SK-N-SH (cell line): ENCODE measurements at regions not wholly inside any gene's neighbourhood (a gene's known extent, or its start where the extent isn't known, plus 50 kb on each side); places are given as distances from the start of the nearest gene placed in this dataset.
A peak's percentile ranks its signal among the peaks of the same experiment; 100 is the strongest.

ENCODE experiments used
- CTCF ChIA-PET: fragments of 300-600, 350-600 bp; formaldehyde crosslinking; extraction: SDS; loops from one replicate; lab custom pipeline; 2021; lab: Yijun Ruan, JAX
- POLR2A ChIA-PET: fragments of 350-600 bp; sonication (Branson Sonifier 250); formaldehyde crosslinking; extraction: SDS; loops from one replicate; lab custom pipeline; 2020; ENCODE audit warnings: antibody characterized with exemption, inconsistent platforms; lab: Yijun Ruan, JAX
- DNase-seq: peaks from one replicate; pipeline ENCODE4 v3.0.0; 2012
- H2AFZ ChIP-seq: fragments of 200-600 bp; sonication (generic); 2 replicates; pipeline ENCODE4 v1.8.1; 2016; ENCODE audit warnings: antibody characterized with exemption, mild to moderate bottlenecking, low read depth
- H3F3A ChIP-seq: fragments of 200-600 bp; sonication (generic); replicated peaks from 2 replicates; pipeline ENCODE3; 2016; ENCODE audit warnings: antibody characterized with exemption, mild to moderate bottlenecking; ENCODE audit not compliant: insufficient read depth
- H3K27ac ChIP-seq, 2 experiments: fragments of 200-500 bp in 1 of 2; fragments of 200-600 bp in 1 of 2; sonication (Bioruptor generic) in 1 of 2; sonication (generic), shearing (Covaris generic) in 1 of 2; 2 replicates each; pipeline versions ENCODE4 v1.5.1 to v1.6.1; 2014 to 2016; ENCODE audit warnings: low read depth in 2 of 2, inconsistent platforms in 1 of 2, low read length in 1 of 2, mild to moderate bottlenecking in 1 of 2, mixed read lengths in 1 of 2
- H3K27me3 ChIP-seq: fragments of 200-600 bp; sonication (generic), shearing (Covaris generic); 2 replicates; pipeline ENCODE4 v1.6.1; 2016; ENCODE audit warnings: mixed run types; ENCODE audit not compliant: insufficient read depth
- H3K36me3 ChIP-seq, 2 experiments: fragments of 200-500 bp in 1 of 2; fragments of 200-600 bp in 1 of 2; sonication (Bioruptor generic) in 1 of 2; sonication (generic) in 1 of 2; replicated peaks in 1 of 2; 2 replicates each; pipeline versions ENCODE3 to v1.5.1; 2014 to 2016; ENCODE audit warnings: low read length in 1 of 2, mild to moderate bottlenecking in 1 of 2; ENCODE audit not compliant: insufficient read depth in 2 of 2, control insufficient read depth in 1 of 2
- H3K4me1 ChIP-seq, 2 experiments: fragments of 200-500 bp in 1 of 2; fragments of 200-600 bp in 1 of 2; sonication (Bioruptor generic) in 1 of 2; sonication (generic), shearing (Covaris generic) in 1 of 2; 2 replicates each; pipeline versions ENCODE4 v1.5.1 to v1.6.1; 2014 to 2016; ENCODE audit warnings: low read depth in 1 of 2, low read length in 1 of 2, mixed run types in 1 of 2; ENCODE audit not compliant: insufficient read depth in 2 of 2, control insufficient read depth in 1 of 2
- H3K4me2 ChIP-seq: fragments of 200-600 bp; sonication (generic), shearing (Covaris generic); 2 replicates; pipeline ENCODE4 v1.6.1; 2017; ENCODE audit warnings: mixed run types
- H3K4me3 ChIP-seq, 2 experiments: fragments of 200-500 bp in 1 of 2; fragments of 200-600 bp in 1 of 2; sonication (Bioruptor generic) in 1 of 2; sonication (generic), shearing (Covaris generic) in 1 of 2; 2 replicates each; pipeline versions ENCODE4 v1.5.1 to v1.8.1; 2014 to 2016; ENCODE audit warnings: low read depth in 2 of 2, inconsistent platforms in 1 of 2, low read length in 1 of 2, mild to moderate bottlenecking in 1 of 2, mixed read lengths in 1 of 2, moderate library complexity in 1 of 2
- H3K79me2 ChIP-seq: fragments of 200-600 bp; sonication (generic); 2 replicates; pipeline ENCODE4 v1.8.1; 2017; ENCODE audit warnings: mild to moderate bottlenecking; ENCODE audit not compliant: insufficient read depth
- H3K9ac ChIP-seq: fragments of 200-600 bp; sonication (generic); 2 replicates; pipeline ENCODE4 v1.6.1; 2017; ENCODE audit warnings: mixed run types
- H3K9me2 ChIP-seq: fragments of 200-600 bp; sonication (generic); 2 replicates; pipeline ENCODE4 v1.6.1; 2017; ENCODE audit warnings: mixed run types
- H3K9me3 ChIP-seq: fragments of 200-600 bp; sonication (generic); 2 replicates; pipeline ENCODE4 v1.6.1; 2017; ENCODE audit warnings: mixed run types, mild to moderate bottlenecking, moderate library complexity
- H4K20me1 ChIP-seq: fragments of 200-600 bp; sonication (generic); 2 replicates; pipeline ENCODE4 v1.6.1; 2017; ENCODE audit warnings: mild to moderate bottlenecking, mixed run types; ENCODE audit not compliant: insufficient read depth
- CTCF ChIP-seq: fragments of 200-600 bp; sonication (generic); IDR thresholded peaks from 2 replicates; pipeline ENCODE4 v1.6.1; 2017; ENCODE audit warnings: antibody characterized with exemption, mild to moderate bottlenecking, moderate library complexity
- EP300 ChIP-seq, 2 experiments: IDR thresholded peaks; 2 replicates each; pipeline versions ENCODE4 v1.4.0 to v1.6.1; 2012; ENCODE audit warnings: borderline replicate concordance in 1 of 2, low read depth in 1 of 2, low read length in 1 of 2
- FOSL2 ChIP-seq: IDR thresholded peaks from 2 replicates; pipeline ENCODE4 v1.4.0; 2012; ENCODE audit warnings: low read depth, mild to moderate bottlenecking, moderate library complexity, borderline replicate concordance
- MXI1 ChIP-seq: IDR thresholded peaks from 2 replicates; pipeline ENCODE4 v1.6.1; 2012; ENCODE audit warnings: mild to moderate bottlenecking, low read depth, low read length, improper control_type of control experiment
- RAD21 ChIP-seq: IDR thresholded peaks from 2 replicates; pipeline ENCODE4 v1.6.1; 2012; ENCODE audit warnings: mild to moderate bottlenecking, low read length
- RFX5 ChIP-seq: IDR thresholded peaks from 2 replicates; pipeline ENCODE4 v1.6.1; 2012; ENCODE audit warnings: mild to moderate bottlenecking, improper control_type of control experiment, low read length
- RXRA ChIP-seq: IDR thresholded peaks from 2 replicates; pipeline ENCODE4 v1.4.0; 2012; ENCODE audit warnings: low read depth, mild to moderate bottlenecking, borderline replicate concordance
- SIN3A ChIP-seq: IDR thresholded peaks from 2 replicates; pipeline ENCODE4 v1.6.1; 2012; ENCODE audit warnings: low read depth, mild to moderate bottlenecking, low read length, moderate library complexity, borderline replicate concordance
- SMC3 ChIP-seq: IDR thresholded peaks from 2 replicates; pipeline ENCODE4 v1.6.1; 2012; ENCODE audit warnings: low read depth, low read length, improper control_type of control experiment
- YY1 ChIP-seq: IDR thresholded peaks from 2 replicates; pipeline ENCODE4 v1.4.0; 2012; ENCODE audit warnings: low read depth, mild to moderate bottlenecking
- WGBS: methylation state at CpG from one replicate; pipeline ENCODE4 v1.1.6; 2017; ENCODE audit warnings: low lambda C conversion rate; 5-methylcytosine and 5-hydroxymethylcytosine counted together
- TF ChIP-seq, protein P1 (sequence below): IDR thresholded peaks from 2 replicates; pipeline ENCODE4 v1.6.1; 2012; ENCODE audit warnings: mild to moderate bottlenecking, low read depth, low read length, moderate library complexity

DNA sequence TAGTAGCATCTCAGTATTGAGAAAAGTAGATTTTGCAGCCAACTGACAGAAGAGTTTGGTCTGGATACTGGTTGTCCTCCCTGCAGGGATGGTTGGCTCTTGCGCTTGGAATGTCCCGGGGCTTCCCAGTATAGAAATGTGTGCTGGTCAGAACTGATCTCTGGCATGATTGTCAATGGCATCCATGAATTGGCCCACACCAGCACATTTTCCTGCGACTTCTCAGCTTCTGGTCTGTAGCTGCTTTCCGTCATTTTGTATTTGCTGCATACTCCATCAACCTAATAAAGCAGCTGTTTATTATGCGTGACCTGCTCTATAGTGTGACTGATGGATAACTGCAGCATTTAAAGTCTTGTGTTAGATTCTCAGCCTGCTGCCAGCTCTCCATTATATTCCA is 203.7 kb downstream of the S1PR1 start (continued):
- TF ChIP-seq, protein P1, sequence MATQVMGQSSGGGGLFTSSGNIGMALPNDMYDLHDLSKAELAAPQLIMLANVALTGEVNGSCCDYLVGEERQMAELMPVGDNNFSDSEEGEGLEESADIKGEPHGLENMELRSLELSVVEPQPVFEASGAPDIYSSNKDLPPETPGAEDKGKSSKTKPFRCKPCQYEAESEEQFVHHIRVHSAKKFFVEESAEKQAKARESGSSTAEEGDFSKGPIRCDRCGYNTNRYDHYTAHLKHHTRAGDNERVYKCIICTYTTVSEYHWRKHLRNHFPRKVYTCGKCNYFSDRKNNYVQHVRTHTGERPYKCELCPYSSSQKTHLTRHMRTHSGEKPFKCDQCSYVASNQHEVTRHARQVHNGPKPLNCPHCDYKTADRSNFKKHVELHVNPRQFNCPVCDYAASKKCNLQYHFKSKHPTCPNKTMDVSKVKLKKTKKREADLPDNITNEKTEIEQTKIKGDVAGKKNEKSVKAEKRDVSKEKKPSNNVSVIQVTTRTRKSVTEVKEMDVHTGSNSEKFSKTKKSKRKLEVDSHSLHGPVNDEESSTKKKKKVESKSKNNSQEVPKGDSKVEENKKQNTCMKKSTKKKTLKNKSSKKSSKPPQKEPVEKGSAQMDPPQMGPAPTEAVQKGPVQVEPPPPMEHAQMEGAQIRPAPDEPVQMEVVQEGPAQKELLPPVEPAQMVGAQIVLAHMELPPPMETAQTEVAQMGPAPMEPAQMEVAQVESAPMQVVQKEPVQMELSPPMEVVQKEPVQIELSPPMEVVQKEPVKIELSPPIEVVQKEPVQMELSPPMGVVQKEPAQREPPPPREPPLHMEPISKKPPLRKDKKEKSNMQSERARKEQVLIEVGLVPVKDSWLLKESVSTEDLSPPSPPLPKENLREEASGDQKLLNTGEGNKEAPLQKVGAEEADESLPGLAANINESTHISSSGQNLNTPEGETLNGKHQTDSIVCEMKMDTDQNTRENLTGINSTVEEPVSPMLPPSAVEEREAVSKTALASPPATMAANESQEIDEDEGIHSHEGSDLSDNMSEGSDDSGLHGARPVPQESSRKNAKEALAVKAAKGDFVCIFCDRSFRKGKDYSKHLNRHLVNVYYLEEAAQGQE, result no peak
- TF ChIP-seq SMC3, result no peak
- TF ChIP-seq EP300 (IDR thresholded peaks at IDR 0.05; ENCODE audit: borderline replicate concordance in 1 of 2, low read depth in 1 of 2, low read length in 1 of 2), result peak in 1 of 2 experiments; percentile 78; a peak in 2 of 4 replicates

DNA sequence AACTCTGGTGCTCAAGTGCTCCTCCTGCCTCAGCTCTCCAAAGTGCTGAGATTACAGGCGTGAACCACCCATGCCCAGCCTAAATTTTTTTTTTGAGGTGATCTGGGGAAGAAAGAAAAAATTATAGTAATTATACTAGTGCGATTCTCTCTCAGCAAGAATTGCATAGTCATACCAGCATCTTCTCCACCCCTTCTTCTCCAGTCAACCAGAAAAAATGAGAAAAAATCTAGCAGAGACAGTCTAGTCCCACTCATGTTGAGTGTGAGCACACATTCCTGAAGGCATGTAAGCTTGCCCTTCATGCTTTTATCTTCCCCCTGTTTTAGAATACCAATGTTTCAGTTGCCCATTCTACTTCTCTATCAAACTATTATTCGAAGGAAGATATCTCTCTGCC is 207.6 kb downstream of the S1PR1 start:
- no peak overlapping the region for H3K9ac ChIP-seq
- no peak for TF ChIP-seq YY1
- no peak for TF ChIP-seq RXRA
- TF ChIP-seq FOSL2, result no peak
- TF ChIP-seq RFX5, result no peak
- TF ChIP-seq MXI1, result no peak
- TF ChIP-seq RAD21, result no peak
- no peak for TF ChIP-seq SIN3A
- TF ChIP-seq CTCF, result no peak
- TF ChIP-seq, all 33 proteins: peak for 0

More for the DNA sequence above, 207.6 kb downstream of the S1PR1 start:
- WGBS, result 32% methylated on average over 3 of the region's 3 CpGs
- Histone ChIP-seq H2AFZ (no peak overlapping the region), H3K9me3 (no peaks in the 10 kb centered on the region), H3K36me3 (no peaks in the 10 kb centered on the region), H3K4me3 (no peak overlapping the region), H3K27me3 (no peaks in the 10 kb centered on the region), H3K79me2 (no peaks in the 10 kb centered on the region), H3F3A (no peaks in the 10 kb centered on the region), H3K4me2 (no peak overlapping the region), H3K9me2 (no peaks in the 10 kb centered on the region), H3K4me1 (peaks cover 0 to 8% of the 10 kb centered on the region in 2 experiments; a peak in 2 of 4 replicates), H4K20me1 (no peaks in the 10 kb centered on the region), H3K27ac (no peak overlapping the region)
- POLR2A ChIA-PET, result no interaction called here
- CTCF ChIA-PET, result interaction anchor here (1.9 kb wide), 1 partner anchor 11 kb away, joined by 5 read pairs; no protein-coding TSS in a partner anchor
- no peak for DNase-seq
